ENCODE measurements at regions not wholly inside any gene's neighbourhood (a gene's known extent, or its start where the extent isn't known, plus 50 kb on each side); places are given as distances from the start of the nearest gene placed in this dataset.
A peak's percentile ranks its signal among the peaks of the same experiment; 100 is the strongest.
"Not testable (repeated sequence)": the region's sequence is repeated elsewhere in the genome, so short reads cannot be mapped to it uniquely, and the experiment has no call there.

- TF ChIP-seq, protein P1, sequence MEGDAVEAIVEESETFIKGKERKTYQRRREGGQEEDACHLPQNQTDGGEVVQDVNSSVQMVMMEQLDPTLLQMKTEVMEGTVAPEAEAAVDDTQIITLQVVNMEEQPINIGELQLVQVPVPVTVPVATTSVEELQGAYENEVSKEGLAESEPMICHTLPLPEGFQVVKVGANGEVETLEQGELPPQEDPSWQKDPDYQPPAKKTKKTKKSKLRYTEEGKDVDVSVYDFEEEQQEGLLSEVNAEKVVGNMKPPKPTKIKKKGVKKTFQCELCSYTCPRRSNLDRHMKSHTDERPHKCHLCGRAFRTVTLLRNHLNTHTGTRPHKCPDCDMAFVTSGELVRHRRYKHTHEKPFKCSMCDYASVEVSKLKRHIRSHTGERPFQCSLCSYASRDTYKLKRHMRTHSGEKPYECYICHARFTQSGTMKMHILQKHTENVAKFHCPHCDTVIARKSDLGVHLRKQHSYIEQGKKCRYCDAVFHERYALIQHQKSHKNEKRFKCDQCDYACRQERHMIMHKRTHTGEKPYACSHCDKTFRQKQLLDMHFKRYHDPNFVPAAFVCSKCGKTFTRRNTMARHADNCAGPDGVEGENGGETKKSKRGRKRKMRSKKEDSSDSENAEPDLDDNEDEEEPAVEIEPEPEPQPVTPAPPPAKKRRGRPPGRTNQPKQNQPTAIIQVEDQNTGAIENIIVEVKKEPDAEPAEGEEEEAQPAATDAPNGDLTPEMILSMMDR (conservative IDR thresholded peaks at IDR 0.05): peak; percentile 66
- TF ChIP-seq ZFX (IDR thresholded peaks at IDR 0.05): no peak
- no peak overlapping the region for H3K27ac ChIP-seq
Measured at GRCh38 chr4:100907465-100908454, 389.9 kb upstream of the EMCN start.

GRCh38 chr4:100906973-100907372 lies 389.2 kb upstream of the EMCN start:
- H3K27ac ChIP-seq: no peak overlapping the region
- TF ChIP-seq ZFX (IDR thresholded peaks at IDR 0.05): no peak
- TF ChIP-seq, protein P1 (conservative IDR thresholded peaks at IDR 0.05): no peak

DNA sequence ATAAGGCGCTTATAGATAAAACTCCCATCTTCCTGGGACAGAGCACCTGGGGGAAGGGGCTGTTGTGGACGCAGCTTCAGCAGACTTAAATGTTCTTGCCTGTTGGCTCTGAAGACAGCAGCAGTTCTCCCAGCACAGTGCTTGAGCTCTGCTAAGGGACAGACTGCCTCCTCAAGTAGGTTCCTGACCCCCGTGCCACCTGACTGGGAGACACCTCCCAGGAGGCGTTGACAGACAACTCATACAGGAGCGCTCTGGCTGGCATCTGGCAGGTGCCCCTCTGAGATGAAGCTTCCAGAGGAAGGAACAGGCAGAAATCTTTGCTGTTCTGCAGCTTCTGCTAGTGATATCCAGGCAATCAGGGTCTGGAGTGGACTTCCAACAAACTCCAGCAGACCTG lies 383.1 kb upstream of the EMCN start:
- not testable (repeated sequence) for H3K27ac ChIP-seq

GRCh38 chr4:100900134-100900533 lies 382.3 kb upstream of the EMCN start:
- no peak for TF ChIP-seq ZFX (IDR thresholded peaks at IDR 0.05)
- TF ChIP-seq, protein P1 (conservative IDR thresholded peaks at IDR 0.05): no peak
- H3K27ac ChIP-seq: peak overlapping the region; percentile 22; the same call in 1 of the 2 replicates

GRCh38 chr4:100898844-100899243 lies 381.0 kb upstream of the EMCN start:
- no peak overlapping the region for H3K27ac ChIP-seq
- TF ChIP-seq, protein P1 (conservative IDR thresholded peaks at IDR 0.05): no peak
- no peak for TF ChIP-seq ZFX (IDR thresholded peaks at IDR 0.05)

DNA sequence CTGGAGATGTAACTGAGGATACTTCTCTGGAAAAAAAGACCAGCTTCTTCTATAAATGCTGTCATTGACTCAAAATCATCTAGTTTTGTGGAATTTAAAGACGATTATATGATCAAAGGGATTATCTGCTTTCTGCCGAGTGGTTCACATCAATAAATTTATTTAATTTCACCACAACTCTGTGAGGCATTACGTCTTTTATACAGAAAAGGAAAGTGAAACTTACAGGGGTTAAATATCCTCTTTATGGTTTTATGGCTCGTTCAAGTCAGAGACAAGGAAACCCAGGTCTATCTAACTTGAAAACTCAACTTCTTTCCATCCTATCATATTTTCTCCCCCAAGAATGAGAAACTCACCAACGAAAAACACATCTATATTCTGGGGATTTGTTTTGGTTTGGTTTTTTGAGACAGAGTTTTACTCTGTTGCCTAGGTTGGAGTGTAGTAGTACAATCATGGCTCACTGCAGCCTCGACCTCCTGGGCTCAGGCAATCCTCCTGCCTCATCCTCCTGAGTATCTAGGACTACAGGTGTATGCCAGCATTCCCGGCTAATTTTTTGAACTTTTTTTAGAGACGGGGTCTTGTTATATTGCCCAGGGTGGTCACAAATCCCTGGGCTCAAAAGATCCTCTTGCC lies 377.9 kb upstream of the EMCN start:
- TF ChIP-seq, protein P1 (conservative IDR thresholded peaks at IDR 0.05): no peak
- no peak for TF ChIP-seq ZFX (IDR thresholded peaks at IDR 0.05)
- H3K27ac ChIP-seq: no peak overlapping the region

DNA sequence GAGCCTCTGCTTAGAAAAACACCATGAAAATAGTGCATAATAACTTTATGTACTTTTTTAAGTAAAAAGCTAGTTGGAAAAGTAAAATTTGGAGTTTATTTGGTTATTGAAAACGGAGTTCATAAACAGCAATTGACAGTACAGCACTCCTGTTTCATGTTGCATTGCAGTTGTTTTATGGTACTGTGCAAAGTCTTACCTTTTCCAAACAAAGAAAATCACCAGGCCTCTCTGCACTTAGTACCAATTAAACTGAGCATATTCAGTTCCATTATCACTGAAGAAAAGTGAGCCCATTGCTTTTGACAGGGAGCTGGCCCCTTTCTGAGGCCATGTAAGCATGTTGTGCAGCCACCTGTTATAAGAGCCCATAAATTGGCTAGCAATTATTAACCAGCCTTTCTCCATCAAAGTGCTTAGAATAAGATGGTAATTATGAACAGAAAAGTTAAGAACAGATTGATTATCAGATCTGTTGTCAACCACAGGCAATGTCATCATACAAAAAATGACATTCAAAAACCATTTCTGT lies 376.6 kb upstream of the EMCN start:
- TF ChIP-seq, protein P1 (conservative IDR thresholded peaks at IDR 0.05): no peak
- no peak for TF ChIP-seq ZFX (IDR thresholded peaks at IDR 0.05)
- H3K27ac ChIP-seq: no peak overlapping the region
